HG03442 (cell line): ENCODE measurements at regions not wholly inside any gene's neighbourhood (a gene's known extent, or its start where the extent isn't known, plus 50 kb on each side); places are given as distances from the start of the nearest gene placed in this dataset.
"Not testable (repeated sequence)": the region's sequence is repeated elsewhere in the genome, so short reads cannot be mapped to it uniquely, and the experiment has no call there.

Experiments
- ATAC-seq: cut with Tn5 transposase; IDR thresholded peaks from one replicate; pipeline ENCODE4 v1.9.1; 2021; ENCODE audit warnings: mild to moderate bottlenecking, moderate library complexity; ENCODE audit not compliant: unreplicated experiment

- ATAC-seq = peak; percentile 89
Observed at GRCh38 chr21:10325546-10325945, 195.8 kb upstream of the TPTE start.

GRCh38 chr21:10326146-10326545 lies 195.2 kb upstream of the TPTE start:
- ATAC-seq = not testable (repeated sequence)

- not testable (repeated sequence) for ATAC-seq
Observed at GRCh38 chr21:10328646-10329045, 192.7 kb upstream of the TPTE start.

- ATAC-seq = not testable (repeated sequence)
Observed at GRCh38 chr21:10330641-10331119, 190.7 kb upstream of the TPTE start.

GRCh38 chr21:10331134-10331533 lies 190.2 kb upstream of the TPTE start:
- ATAC-seq = not testable (repeated sequence)

GRCh38 chr21:10332935-10333334 lies 188.4 kb upstream of the TPTE start:
- not testable (repeated sequence) for ATAC-seq

- not testable (repeated sequence) for ATAC-seq
Observed at GRCh38 chr21:10334391-10334790, 187.0 kb upstream of the TPTE start.

- not testable (repeated sequence) for ATAC-seq
Observed at GRCh38 chr21:10342261-10342956, 179.0 kb upstream of the TPTE start.

- not testable (repeated sequence) for ATAC-seq
Observed at GRCh38 chr21:10343146-10343935, 178.0 kb upstream of the TPTE start.

- not testable (repeated sequence) for ATAC-seq
Observed at GRCh38 chr21:10344266-10344665, 177.1 kb upstream of the TPTE start.

- ATAC-seq = not testable (repeated sequence)
Observed at GRCh38 chr21:10345178-10345612, 176.2 kb upstream of the TPTE start.

GRCh38 chr21:10346249-10346648 lies 175.1 kb upstream of the TPTE start:
- not testable (repeated sequence) for ATAC-seq

- ATAC-seq = not testable (repeated sequence)
Observed at GRCh38 chr21:10346933-10347615, 174.3 kb upstream of the TPTE start.

- not testable (repeated sequence) for ATAC-seq
Observed at GRCh38 chr21:10347675-10348074, 173.7 kb upstream of the TPTE start.

GRCh38 chr21:10348150-10348549 lies 173.2 kb upstream of the TPTE start:
- ATAC-seq = not testable (repeated sequence)

- not testable (repeated sequence) for ATAC-seq
Observed at GRCh38 chr21:10354851-10355578, 166.4 kb upstream of the TPTE start.

- ATAC-seq = not testable (repeated sequence)
Observed at GRCh38 chr21:10359120-10359519, 162.3 kb upstream of the TPTE start.

GRCh38 chr21:10359911-10360310 lies 161.5 kb upstream of the TPTE start:
- not testable (repeated sequence) for ATAC-seq

- ATAC-seq = not testable (repeated sequence)
Observed at GRCh38 chr21:10361214-10361736, 160.1 kb upstream of the TPTE start.

- ATAC-seq = not testable (repeated sequence)
Observed at GRCh38 chr21:10362816-10363215, 158.6 kb upstream of the TPTE start.
